ENCODE measurements at regions not wholly inside any gene's neighbourhood (a gene's known extent, or its start where the extent isn't known, plus 50 kb on each side); places are given as distances from the start of the nearest gene placed in this dataset.

- Histone ChIP-seq H3K79me2 (ENCODE audit: control insufficient read depth, low read length) (no peaks in the 10 kb centered on the region), H3K27me3 (ENCODE audit: control insufficient read depth, low read length) (no peaks in the 10 kb centered on the region), H4K20me1 (ENCODE audit: control insufficient read depth, insufficient read depth, low read depth, low read length) (no peaks in the 10 kb centered on the region), H3K36me3 (ENCODE audit: control insufficient read depth, low read length) (no peaks in the 10 kb centered on the region), H3K4me2 (ENCODE audit: low read length) (no peak overlapping the region), H3K27ac (ENCODE audit: low read depth, low read length) (no peak overlapping the region), H3K9me3 (ENCODE audit: control insufficient read depth, insufficient read depth, low read length) (no peaks in the 10 kb centered on the region), H3K9me2 (replicated peaks; ENCODE audit: control insufficient read depth, low read length) (no peaks in the 10 kb centered on the region), H3F3A (ENCODE audit: control insufficient read depth, insufficient read depth) (peaks cover 3% of the 10 kb centered on the region), H3K4me1 (ENCODE audit: control insufficient read depth, low read length) (no peaks in the 10 kb centered on the region), H3K4me3 (ENCODE audit: low read length) (no peak overlapping the region)
- TF ChIP-seq, protein P1, sequence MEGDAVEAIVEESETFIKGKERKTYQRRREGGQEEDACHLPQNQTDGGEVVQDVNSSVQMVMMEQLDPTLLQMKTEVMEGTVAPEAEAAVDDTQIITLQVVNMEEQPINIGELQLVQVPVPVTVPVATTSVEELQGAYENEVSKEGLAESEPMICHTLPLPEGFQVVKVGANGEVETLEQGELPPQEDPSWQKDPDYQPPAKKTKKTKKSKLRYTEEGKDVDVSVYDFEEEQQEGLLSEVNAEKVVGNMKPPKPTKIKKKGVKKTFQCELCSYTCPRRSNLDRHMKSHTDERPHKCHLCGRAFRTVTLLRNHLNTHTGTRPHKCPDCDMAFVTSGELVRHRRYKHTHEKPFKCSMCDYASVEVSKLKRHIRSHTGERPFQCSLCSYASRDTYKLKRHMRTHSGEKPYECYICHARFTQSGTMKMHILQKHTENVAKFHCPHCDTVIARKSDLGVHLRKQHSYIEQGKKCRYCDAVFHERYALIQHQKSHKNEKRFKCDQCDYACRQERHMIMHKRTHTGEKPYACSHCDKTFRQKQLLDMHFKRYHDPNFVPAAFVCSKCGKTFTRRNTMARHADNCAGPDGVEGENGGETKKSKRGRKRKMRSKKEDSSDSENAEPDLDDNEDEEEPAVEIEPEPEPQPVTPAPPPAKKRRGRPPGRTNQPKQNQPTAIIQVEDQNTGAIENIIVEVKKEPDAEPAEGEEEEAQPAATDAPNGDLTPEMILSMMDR (IDR thresholded peaks at IDR 0.05; ENCODE audit: low read depth, low read length, poor library complexity, severe bottlenecking): no peak
- TF ChIP-seq EZH2phosphoT487 (IDR thresholded peaks at IDR 0.05; ENCODE audit: borderline replicate concordance, low read length): no peak
Measured at GRCh38 chr2:152924722-152925121, 206.3 kb downstream of the ARL6IP6 start.

DNA sequence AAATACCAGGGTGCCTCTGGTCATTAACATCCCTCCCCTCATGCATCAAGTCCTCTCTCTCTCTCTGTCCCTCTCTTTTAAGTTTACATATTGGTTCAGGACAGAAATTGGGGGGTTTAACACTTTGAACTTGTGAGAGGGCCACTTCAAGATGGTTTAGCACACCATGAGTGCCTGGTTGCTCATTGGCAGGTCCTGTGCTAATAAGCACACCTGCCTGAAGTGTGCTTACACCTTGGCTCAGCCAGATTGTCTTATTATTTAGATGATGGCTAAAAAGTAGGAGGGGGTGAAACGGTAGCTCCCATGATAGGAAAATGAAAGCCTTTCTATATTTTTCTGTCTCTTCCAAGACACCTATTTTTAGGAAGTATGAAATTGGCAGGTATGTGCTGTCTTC, 205.8 kb downstream of the ARL6IP6 start:
- no peaks in the 10 kb centered on the region for H3K36me3 ChIP-seq (ENCODE audit: control insufficient read depth, low read length)
- no peaks in the 10 kb centered on the region for H3K9me2 ChIP-seq (replicated peaks; ENCODE audit: control insufficient read depth, low read length)
- no peaks in the 10 kb centered on the region for H3F3A ChIP-seq (ENCODE audit: control insufficient read depth, insufficient read depth)
- no peaks in the 10 kb centered on the region for H3K27me3 ChIP-seq (ENCODE audit: control insufficient read depth, low read length)
- H3K4me2 ChIP-seq (ENCODE audit: low read length): no peak overlapping the region
- no peaks in the 10 kb centered on the region for H3K79me2 ChIP-seq (ENCODE audit: control insufficient read depth, low read length)
- no peaks in the 10 kb centered on the region for H3K9me3 ChIP-seq (ENCODE audit: control insufficient read depth, insufficient read depth, low read length)
- H3K4me1 ChIP-seq (ENCODE audit: control insufficient read depth, low read length): no peaks in the 10 kb centered on the region
- H3K27ac ChIP-seq (ENCODE audit: low read depth, low read length): no peak overlapping the region
- TF ChIP-seq, protein P1 (IDR thresholded peaks at IDR 0.05; ENCODE audit: low read depth, low read length, poor library complexity, severe bottlenecking): no peak
- no peak for TF ChIP-seq EZH2phosphoT487 (IDR thresholded peaks at IDR 0.05; ENCODE audit: borderline replicate concordance, low read length)
- H4K20me1 ChIP-seq (ENCODE audit: control insufficient read depth, insufficient read depth, low read depth, low read length): no peaks in the 10 kb centered on the region
- H3K4me3 ChIP-seq (ENCODE audit: low read length): no peak overlapping the region

GRCh38 chr2:152920846-152921245, 202.4 kb downstream of the ARL6IP6 start:
- Histone ChIP-seq H3K4me2 (ENCODE audit: low read length) (no peak overlapping the region), H3K9me3 (ENCODE audit: control insufficient read depth, insufficient read depth, low read length) (no peaks in the 10 kb centered on the region)

More at GRCh38 chr2:152920846-152921245, 202.4 kb downstream of the ARL6IP6 start:
- no peaks in the 10 kb centered on the region for H3K79me2 ChIP-seq (ENCODE audit: control insufficient read depth, low read length)
- no peak overlapping the region for H3K27ac ChIP-seq (ENCODE audit: low read depth, low read length)
- no peak overlapping the region for H3K4me3 ChIP-seq (ENCODE audit: low read length)
- no peaks in the 10 kb centered on the region for H4K20me1 ChIP-seq (ENCODE audit: control insufficient read depth, insufficient read depth, low read depth, low read length)
- no peaks in the 10 kb centered on the region for H3K4me1 ChIP-seq (ENCODE audit: control insufficient read depth, low read length)
- H3F3A ChIP-seq (ENCODE audit: control insufficient read depth, insufficient read depth): no peaks in the 10 kb centered on the region
- H3K9me2 ChIP-seq (replicated peaks; ENCODE audit: control insufficient read depth, low read length): no peaks in the 10 kb centered on the region
- no peaks in the 10 kb centered on the region for H3K36me3 ChIP-seq (ENCODE audit: control insufficient read depth, low read length)
- no peak for TF ChIP-seq EZH2phosphoT487 (IDR thresholded peaks at IDR 0.05; ENCODE audit: borderline replicate concordance, low read length)
- TF ChIP-seq, protein P1 (IDR thresholded peaks at IDR 0.05; ENCODE audit: low read depth, low read length, poor library complexity, severe bottlenecking): no peak
- no peaks in the 10 kb centered on the region for H3K27me3 ChIP-seq (ENCODE audit: control insufficient read depth, low read length)

All from DOHH2 (cell line).